Lower leg skin (tissue), 4 donors: ENCODE measurements at regions not wholly inside any gene's neighbourhood (a gene's known extent, or its start where the extent isn't known, plus 50 kb on each side); places are given as distances from the start of the nearest gene placed in this dataset.
"Not testable (repeated sequence)": the region's sequence is repeated elsewhere in the genome, so short reads cannot be mapped to it uniquely, and the experiment has no call there.

Experiments used
- DNase-seq, 2 donors: peaks; one replicate each; pipeline ENCODE4 v3.0.0-alpha.2; 2019; ENCODE audit warnings: low spot score in 2 of 2
- H3K4me3 ChIP-seq: fragments of 200-600 bp; sonication (generic); 2 replicates; pipeline ENCODE4 v1.5.1; 2017; ENCODE audit warnings: mild to moderate bottlenecking, low read depth; ENCODE audit not compliant: poor library complexity, severe bottlenecking
- CTCF ChIP-seq, 3 donors: fragments of 450-650 bp; IDR thresholded peaks; one replicate each; pipeline ENCODE4 v1.5.1; 2016; ENCODE audit warnings: antibody characterized with exemption in 3 of 3, mild to moderate bottlenecking in 3 of 3, moderate library complexity in 2 of 3
- POLR2A ChIP-seq, 2 donors: fragments of 450-650 bp; IDR thresholded peaks; one replicate each; pipeline ENCODE4 v1.6.1; 2016 to 2017; ENCODE audit warnings: antibody characterized with exemption in 2 of 2, mild to moderate bottlenecking in 1 of 2, moderate library complexity in 1 of 2
- WGBS, 2 donors: methylation state at CpG; one replicate each; pipeline ENCODE4 v1.1.5; 2018; 5-methylcytosine and 5-hydroxymethylcytosine counted together
- intact Hi-C: fragments of 100-400 bp; cut with DNase I; formaldehyde crosslinking; loops from one replicate; pipeline ENCODE4 v1.15.0; 2023; ENCODE audit warnings: low total_unique reads

- intact Hi-C loops: no loop called here
- no peak for DNase-seq
- TF ChIP-seq CTCF (IDR thresholded peaks at IDR 0.05) (no peak), POLR2A (IDR thresholded peaks at IDR 0.05) (no peak)
- WGBS, 2 donors: 82 to 84% methylated on average over 16 of the region's 16 CpGs
- no peak overlapping the region for H3K4me3 ChIP-seq
These were observed 65.8 kb upstream of the CACUL1 start for GRCh38 chr10:118820326-118821116.

- DNase-seq: no peak
- no peak overlapping the region for H3K4me3 ChIP-seq
- intact Hi-C loops: no loop called here
- 70 to 79% methylated on average over 4 of the region's 4 CpGs for WGBS, 2 donors
- TF ChIP-seq CTCF (IDR thresholded peaks at IDR 0.05) (no peak), POLR2A (IDR thresholded peaks at IDR 0.05) (no peak)
These were observed 68.6 kb upstream of the CACUL1 start for GRCh38 chr10:118823256-118823907.

GRCh38 chr10:118827053-118827452 is 72.3 kb upstream of the CACUL1 start:
- WGBS, 2 donors: 14 to 36% methylated on average over 1 of the region's 1 CpG
- no peak overlapping the region for H3K4me3 ChIP-seq
- intact Hi-C loops: no loop called here
- TF ChIP-seq CTCF (IDR thresholded peaks at IDR 0.05) (no peak), POLR2A (IDR thresholded peaks at IDR 0.05) (no peak)
- no peak for DNase-seq

- intact Hi-C loops: no loop called here
- no peak for DNase-seq
- no peak overlapping the region for H3K4me3 ChIP-seq
- TF ChIP-seq CTCF (IDR thresholded peaks at IDR 0.05) (no peak), POLR2A (IDR thresholded peaks at IDR 0.05) (no peak)
- WGBS, 2 donors: 83 to 85% methylated on average over 7 of the region's 7 CpGs
These were observed 72.8 kb upstream of the CACUL1 start for GRCh38 chr10:118827466-118828155.

GRCh38 chr10:118832241-118832651 is 77.5 kb upstream of the CACUL1 start:
- WGBS, 2 donors: 22 to 33% methylated on average over 7 of the region's 7 CpGs
- DNase-seq: peak; percentile 50 to 91
- TF ChIP-seq POLR2A (IDR thresholded peaks at IDR 0.05) (no peak), CTCF (IDR thresholded peaks at IDR 0.05) (no peak)
- intact Hi-C loops: no loop called here
- H3K4me3 ChIP-seq: no peak overlapping the region

GRCh38 chr10:118834370-118834769 is 79.6 kb upstream of the CACUL1 start:
- intact Hi-C loops, DNase-seq, H3K4me3 ChIP-seq: not testable (repeated sequence)
- 82% methylated on average over 5 of the region's 5 CpGs for WGBS, 2 donors
